ENCODE measurements at regions not wholly inside any gene's neighbourhood (a gene's known extent, or its start where the extent isn't known, plus 50 kb on each side); places are given as distances from the start of the nearest gene placed in this dataset.

GRCh38 chr4:20506827-20507226 lies 193.4 kb upstream of the PACRGL start:
- Histone ChIP-seq H3K9me2 (ENCODE audit: insufficient read depth, low read length) (no peaks in the 10 kb centered on the region), H3K9me3 (ENCODE audit: low read length) (no peaks in the 10 kb centered on the region), H3K4me2 (ENCODE audit: low read length) (no peak overlapping the region), H3K4me1 (ENCODE audit: insufficient read depth, low read length, poor library complexity, severe bottlenecking) (no peaks in the 10 kb centered on the region), H4K20me1 (ENCODE audit: insufficient read depth, low read length) (no peaks in the 10 kb centered on the region), H3K36me3 (ENCODE audit: insufficient read depth, low read length) (no peaks in the 10 kb centered on the region), H3K79me2 (ENCODE audit: insufficient read depth, low read depth, low read length) (no peaks in the 10 kb centered on the region), H3K4me3 (ENCODE audit: low read depth, low read length, poor library complexity, severe bottlenecking) (no peak overlapping the region), H2AFZ (ENCODE audit: low read length) (no peak overlapping the region), H3K27ac (ENCODE audit: low read depth, low read length, poor library complexity, severe bottlenecking) (no peak overlapping the region)
- POLR2A ChIA-PET: no interaction called here
- intact Hi-C loops (cut with micrococcal nuclease; ENCODE audit: unreplicated experiment): no loop called here
- BruUV-seq (replicated peaks): no TSS peak
- no peak for DNase-seq (ENCODE audit: low spot score)
- CTCF ChIA-PET (ENCODE audit: unreplicated experiment): no interaction called here
- TF ChIP-seq EZH2phosphoT487 (IDR thresholded peaks at IDR 0.05; ENCODE audit: borderline replicate concordance, low read depth, low read length) (no peak), CTCF (conservative IDR thresholded peaks at IDR 0.05; ENCODE audit: low read length) (no peak)

- intact Hi-C loops (cut with micrococcal nuclease; ENCODE audit: unreplicated experiment): no loop called here
Observed at GRCh38 chr4:20509315-20509714, 190.9 kb upstream of the PACRGL start.

More at GRCh38 chr4:20509315-20509714, 190.9 kb upstream of the PACRGL start:
- no peaks in the 10 kb centered on the region for H3K9me2 ChIP-seq (ENCODE audit: insufficient read depth, low read length)
- H3K36me3 ChIP-seq (ENCODE audit: insufficient read depth, low read length): no peaks in the 10 kb centered on the region
- no TSS peak for BruUV-seq (replicated peaks)
- CTCF ChIA-PET (ENCODE audit: unreplicated experiment): no interaction called here
- H3K79me2 ChIP-seq (ENCODE audit: insufficient read depth, low read depth, low read length): no peaks in the 10 kb centered on the region
- no peak overlapping the region for H3K4me2 ChIP-seq (ENCODE audit: low read length)
- H3K4me1 ChIP-seq (ENCODE audit: insufficient read depth, low read length, poor library complexity, severe bottlenecking): no peaks in the 10 kb centered on the region
- POLR2A ChIA-PET: no interaction called here
- TF ChIP-seq EZH2phosphoT487 (IDR thresholded peaks at IDR 0.05; ENCODE audit: borderline replicate concordance, low read depth, low read length) (no peak), CTCF (conservative IDR thresholded peaks at IDR 0.05; ENCODE audit: low read length) (no peak)
- H3K9me3 ChIP-seq (ENCODE audit: low read length): no peaks in the 10 kb centered on the region
- H3K4me3 ChIP-seq (ENCODE audit: low read depth, low read length, poor library complexity, severe bottlenecking): no peak overlapping the region
- no peak for DNase-seq (ENCODE audit: low spot score)
- H2AFZ ChIP-seq (ENCODE audit: low read length): no peak overlapping the region
- H4K20me1 ChIP-seq (ENCODE audit: insufficient read depth, low read length): no peaks in the 10 kb centered on the region
- no peak overlapping the region for H3K27ac ChIP-seq (ENCODE audit: low read depth, low read length, poor library complexity, severe bottlenecking)

All from OCI-LY7 (cell line).